Stimulated activated naive CD4-positive, alpha-beta T cell (primary cell): ENCODE measurements at regions not wholly inside any gene's neighbourhood (a gene's known extent, or its start where the extent isn't known, plus 50 kb on each side); places are given as distances from the start of the nearest gene placed in this dataset.

Experiments
- DNase-seq, 6 experiments: peaks; one replicate each; lab custom pipeline; 2025; lab: John Stamatoyannopoulos, UW

- no peak for DNase-seq
These were observed 186.8 kb downstream of the ZEB2 start for GRCh38 chr2:144333143-144333555.

- peak; percentile 69 to 88 (median 80) for DNase-seq
These were observed 187.4 kb downstream of the ZEB2 start for GRCh38 chr2:144332356-144333142.

GRCh38 chr2:144331674-144332355 is 188.1 kb downstream of the ZEB2 start:
- DNase-seq, result peak; percentile 69 to 88 (median 78)

GRCh38 chr2:144330951-144331673 is 188.8 kb downstream of the ZEB2 start:
- DNase-seq, result peak in 2 of 6 experiments; percentile 0 to 32

- no peak for DNase-seq
These were observed 190.4 kb downstream of the ZEB2 start for GRCh38 chr2:144329472-144329871.

GRCh38 chr2:144328938-144329337 is 191.0 kb downstream of the ZEB2 start:
- DNase-seq, result no peak

GRCh38 chr2:144326825-144327224 is 193.1 kb downstream of the ZEB2 start:
- no peak for DNase-seq

GRCh38 chr2:144325086-144325485 is 194.8 kb downstream of the ZEB2 start:
- DNase-seq, result no peak

- DNase-seq, result no peak
These were observed 195.4 kb downstream of the ZEB2 start for GRCh38 chr2:144324446-144325045.

- no peak for DNase-seq
These were observed 196.0 kb downstream of the ZEB2 start for GRCh38 chr2:144323946-144324345.

GRCh38 chr2:144322379-144322778 is 197.5 kb downstream of the ZEB2 start:
- DNase-seq, result no peak

- DNase-seq, result peak in 2 of 6 experiments; percentile 14 to 16
These were observed 199.4 kb downstream of the ZEB2 start for GRCh38 chr2:144320491-144320890.

- DNase-seq, result no peak
These were observed 202.7 kb downstream of the ZEB2 start for GRCh38 chr2:144317071-144317738.

- DNase-seq, result no peak
These were observed 208.9 kb downstream of the ZEB2 start for GRCh38 chr2:144310889-144311608.

- no peak for DNase-seq
These were observed 209.4 kb downstream of the ZEB2 start for GRCh38 chr2:144310484-144310883.

GRCh38 chr2:144307711-144308110 is 212.2 kb downstream of the ZEB2 start:
- no peak for DNase-seq

- DNase-seq, result no peak
These were observed 215.7 kb downstream of the ZEB2 start for GRCh38 chr2:144304202-144304601.

- no peak for DNase-seq
These were observed 219.3 kb downstream of the ZEB2 start for GRCh38 chr2:144300632-144301031.

GRCh38 chr2:144290276-144290675 is 229.6 kb downstream of the ZEB2 start:
- no peak for DNase-seq

- no peak for DNase-seq
These were observed 231.5 kb downstream of the ZEB2 start for GRCh38 chr2:144288438-144288837.

- no peak for DNase-seq
These were observed 234.6 kb downstream of the ZEB2 start for GRCh38 chr2:144285324-144285723.
